HG03460 (cell line): ENCODE measurements at regions not wholly inside any gene's neighbourhood (a gene's known extent, or its start where the extent isn't known, plus 50 kb on each side); places are given as distances from the start of the nearest gene placed in this dataset.
"Not testable (repeated sequence)": the region's sequence is repeated elsewhere in the genome, so short reads cannot be mapped to it uniquely, and the experiment has no call there.

Source experiments
- ATAC-seq: cut with Tn5 transposase; IDR thresholded peaks from one replicate; pipeline ENCODE4 v1.9.1; 2021; ENCODE audit not compliant: unreplicated experiment

DNA sequence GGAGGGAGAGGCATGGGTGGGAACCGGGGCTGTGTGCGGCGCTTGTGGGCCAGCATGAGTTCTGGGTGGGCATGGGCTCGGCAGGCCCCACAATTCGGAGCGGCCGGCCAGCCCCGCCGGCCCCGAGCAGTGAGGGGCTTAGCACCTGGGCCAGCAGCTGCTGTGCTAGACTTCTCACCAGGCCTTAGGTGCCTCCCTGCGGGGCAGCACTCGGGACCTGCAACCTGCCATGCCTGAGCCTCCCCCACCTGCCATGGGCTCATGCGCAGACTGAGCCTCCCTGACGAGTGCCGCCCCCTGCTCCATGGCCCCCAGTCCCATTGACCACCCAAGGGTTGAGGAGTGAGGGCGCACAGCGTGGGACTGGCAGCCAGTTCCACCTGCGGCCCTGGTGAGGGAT, 573.9 kb downstream of the TMA16 start:
- no peak for ATAC-seq

DNA sequence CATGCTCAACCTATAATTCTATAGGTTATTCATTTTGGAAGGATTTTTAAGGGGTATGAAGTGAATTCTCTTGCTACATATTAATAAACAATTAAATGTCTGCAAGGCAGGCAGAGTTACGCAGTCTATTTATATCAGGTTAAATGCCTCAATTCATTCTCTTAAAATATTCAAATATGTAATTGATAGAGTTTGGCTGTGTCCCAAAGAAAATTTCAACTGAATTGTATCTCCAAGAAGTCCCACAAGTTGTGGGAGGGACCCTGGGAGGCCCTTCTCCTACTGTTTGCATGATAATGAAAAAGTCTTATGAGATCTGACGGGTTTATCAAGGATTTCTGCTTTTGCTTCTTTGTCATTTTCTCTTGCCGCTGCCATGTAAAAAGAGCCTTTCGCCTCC, 576.1 kb downstream of the TMA16 start:
- ATAC-seq, result no peak

- ATAC-seq, result no peak
These were observed 586.9 kb downstream of the TMA16 start for GRCh38 chr4:164081371-164081770.

- no peak for ATAC-seq
These were observed 587.3 kb downstream of the TMA16 start for GRCh38 chr4:164081801-164082200.

- ATAC-seq, result no peak
These were observed 593.2 kb downstream of the TMA16 start for GRCh38 chr4:164087733-164088132.

DNA sequence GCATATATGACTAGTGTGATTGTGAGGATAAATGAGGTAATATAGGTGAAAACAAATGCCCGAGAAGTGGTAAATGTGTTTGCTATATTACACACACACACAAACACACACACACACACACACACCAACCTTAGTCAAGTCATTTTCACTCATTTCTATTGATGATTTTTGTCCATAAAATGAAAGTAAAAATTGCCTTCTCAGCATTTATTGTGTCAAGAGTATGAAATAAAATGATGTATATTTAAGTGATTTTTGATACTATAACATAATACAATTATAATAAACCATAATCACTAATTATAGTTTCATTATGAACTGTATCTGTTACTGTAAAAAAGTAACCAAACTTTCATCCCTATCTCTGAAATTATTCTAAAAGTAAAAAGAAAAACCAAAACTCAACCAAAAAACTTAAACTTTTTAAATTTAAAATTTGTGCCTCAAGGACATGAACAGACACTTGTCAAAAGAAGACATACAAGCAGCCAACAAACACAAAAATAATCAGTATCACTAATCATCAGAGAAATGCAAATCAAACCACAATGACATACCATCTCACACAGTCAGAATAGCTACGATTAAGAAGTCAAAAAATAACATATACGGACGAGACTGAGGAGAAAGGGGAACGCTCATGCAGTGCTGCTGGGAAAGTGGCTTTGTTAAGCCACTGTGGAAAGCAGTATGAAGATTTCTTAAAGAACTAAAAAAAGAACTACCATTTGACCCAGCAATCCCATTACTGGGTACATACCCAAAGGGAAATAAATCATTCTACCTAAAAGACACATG, 601.0 kb downstream of the TMA16 start:
- ATAC-seq, result no peak

- ATAC-seq, result no peak
These were observed 602.5 kb downstream of the TMA16 start for GRCh38 chr4:164096766-164097518.

DNA sequence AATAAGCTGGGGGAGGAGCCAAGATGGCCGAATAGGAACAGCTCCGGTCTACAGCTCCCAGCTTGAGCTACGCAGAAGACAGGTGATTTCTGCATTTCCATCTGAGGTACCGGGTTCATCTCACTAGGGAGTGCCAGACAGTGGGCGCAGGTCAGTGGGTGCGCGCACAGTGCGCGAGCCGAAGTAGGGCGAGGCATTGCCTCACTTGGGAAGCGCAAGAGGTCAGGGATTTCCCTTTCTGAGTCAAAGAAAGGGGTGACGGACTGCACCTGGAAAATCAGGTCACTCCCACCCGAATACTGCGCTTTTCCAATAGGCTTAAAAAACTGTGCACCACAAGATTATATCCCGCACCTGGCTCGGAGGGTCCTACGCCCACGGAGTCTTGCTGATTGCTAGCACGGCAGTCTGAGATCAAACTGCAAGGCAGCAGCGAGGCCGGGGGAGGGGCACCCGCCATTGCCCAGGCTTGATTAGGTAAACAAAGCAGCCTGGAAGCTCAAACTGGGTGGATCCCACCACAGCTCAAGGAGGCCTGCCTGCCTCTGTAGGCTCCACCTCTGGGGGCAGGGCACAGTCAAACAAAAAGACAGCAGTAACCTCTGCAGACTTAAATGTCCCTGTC, 606.4 kb downstream of the TMA16 start:
- not testable (repeated sequence) for ATAC-seq

DNA sequence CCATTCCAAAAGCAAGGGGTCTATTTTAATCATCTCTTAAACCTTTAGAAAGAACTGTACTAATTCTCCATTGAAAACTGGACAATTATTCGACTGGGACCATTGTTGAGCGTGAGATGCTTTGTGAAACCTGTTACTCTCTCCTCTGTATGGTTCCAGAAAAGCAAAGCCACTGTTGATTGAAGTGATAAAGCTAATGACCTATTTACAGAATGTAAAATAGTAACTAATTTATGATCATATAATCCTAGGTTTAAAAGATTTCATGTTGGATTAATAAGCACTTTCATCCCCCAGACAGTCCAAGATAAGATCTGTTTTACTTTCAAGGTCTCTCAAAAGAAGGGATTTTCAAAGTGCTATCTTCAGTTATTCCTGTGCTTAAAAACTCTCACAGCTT, 614.5 kb downstream of the TMA16 start:
- no peak for ATAC-seq

DNA sequence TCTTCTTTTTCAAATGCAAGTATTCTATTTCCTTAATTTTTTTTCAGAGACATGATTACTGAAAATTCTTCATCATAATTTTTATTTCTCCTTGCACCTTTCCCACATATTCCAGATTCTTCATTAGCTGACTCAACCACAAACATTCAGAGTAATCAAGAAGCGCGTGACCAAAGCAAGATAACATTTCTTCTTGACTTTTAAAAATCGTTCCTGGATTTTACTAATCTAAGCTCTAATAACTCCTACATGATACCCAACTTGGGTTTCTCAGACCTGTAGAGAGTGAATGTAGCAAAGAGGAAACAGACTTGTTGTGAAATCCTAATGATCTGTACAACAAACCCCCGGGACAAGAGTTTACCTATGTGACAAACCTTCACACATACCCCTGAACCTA, 615.0 kb downstream of the TMA16 start:
- no peak for ATAC-seq

- ATAC-seq, result no peak
These were observed 620.7 kb downstream of the TMA16 start for GRCh38 chr4:164115236-164115635.

- ATAC-seq, result no peak
These were observed 621.8 kb downstream of the TMA16 start for GRCh38 chr4:164116286-164116685.

GRCh38 chr4:164134388-164134787, 619.5 kb upstream of the SMIM31 start:
- no peak for ATAC-seq

- ATAC-seq, result no peak
These were observed 617.7 kb upstream of the SMIM31 start for GRCh38 chr4:164136180-164136616.

DNA sequence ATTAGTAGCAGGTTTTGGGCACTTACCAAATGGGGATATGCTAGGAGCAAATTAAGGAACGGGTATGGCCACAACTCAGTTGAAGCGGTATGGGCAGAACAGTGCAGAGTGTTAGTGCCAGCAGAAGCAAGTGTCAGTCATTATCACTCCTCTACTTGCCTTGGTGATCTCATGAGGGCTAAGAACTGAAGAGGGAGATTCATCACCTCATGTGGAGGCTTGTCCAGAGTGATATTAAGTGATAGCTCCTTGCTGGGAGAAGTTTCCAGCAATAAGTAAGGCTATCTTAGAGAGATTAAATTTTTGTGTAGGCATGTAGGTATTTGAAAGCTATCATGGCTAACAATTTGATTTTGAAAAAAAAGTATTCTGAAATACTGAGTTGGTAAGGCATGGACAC, 615.4 kb upstream of the SMIM31 start:
- no peak for ATAC-seq

DNA sequence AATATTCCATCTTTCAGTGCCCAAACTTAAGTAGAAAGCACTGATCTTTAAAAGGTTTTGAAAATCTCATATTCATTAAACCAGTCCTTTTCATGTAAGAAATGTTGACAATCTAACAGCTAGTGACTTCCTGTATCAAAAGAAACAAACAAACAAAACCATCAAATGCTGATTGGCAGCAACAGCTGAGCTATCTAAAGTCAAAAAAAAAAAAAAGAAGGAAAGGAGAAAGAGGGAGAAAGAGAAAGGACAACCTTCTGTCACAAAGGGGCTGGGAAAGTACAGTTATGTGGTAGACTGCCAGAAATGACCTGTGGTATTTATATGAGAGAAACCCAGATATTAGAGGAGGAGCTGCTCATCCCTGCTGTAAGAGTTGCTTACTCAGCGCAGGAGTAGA, 614.6 kb upstream of the SMIM31 start:
- no peak for ATAC-seq

DNA sequence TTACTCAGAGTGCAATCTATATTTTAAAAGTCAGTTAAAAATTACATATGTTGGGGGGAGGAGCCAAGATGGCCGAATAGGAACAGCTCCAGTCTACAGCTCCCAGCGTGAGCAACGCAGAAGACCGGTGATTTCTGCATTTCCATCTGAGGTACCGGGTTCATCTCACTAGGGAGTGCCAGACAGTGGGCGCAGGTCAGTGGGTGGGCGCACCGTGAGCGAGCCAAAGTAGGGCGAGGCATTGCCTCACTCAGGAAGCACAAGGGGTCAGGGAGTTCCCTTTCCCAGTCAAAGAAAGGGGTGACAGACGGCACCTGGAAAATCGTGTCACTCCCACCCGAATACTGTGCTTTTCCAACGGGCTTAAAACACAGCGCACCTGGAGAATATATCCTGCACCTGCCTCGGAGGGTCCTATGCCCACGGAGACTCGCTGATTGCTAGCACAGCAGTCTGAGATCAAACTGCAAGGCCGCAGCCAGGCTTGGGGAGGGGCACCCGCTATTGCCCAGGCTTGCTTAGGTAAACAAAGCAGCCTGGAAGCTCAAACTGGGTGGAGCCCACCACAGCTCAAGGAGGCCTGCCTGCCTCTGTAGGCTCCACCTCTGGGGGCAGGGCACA, 612.1 kb upstream of the SMIM31 start:
- not testable (repeated sequence) for ATAC-seq

DNA sequence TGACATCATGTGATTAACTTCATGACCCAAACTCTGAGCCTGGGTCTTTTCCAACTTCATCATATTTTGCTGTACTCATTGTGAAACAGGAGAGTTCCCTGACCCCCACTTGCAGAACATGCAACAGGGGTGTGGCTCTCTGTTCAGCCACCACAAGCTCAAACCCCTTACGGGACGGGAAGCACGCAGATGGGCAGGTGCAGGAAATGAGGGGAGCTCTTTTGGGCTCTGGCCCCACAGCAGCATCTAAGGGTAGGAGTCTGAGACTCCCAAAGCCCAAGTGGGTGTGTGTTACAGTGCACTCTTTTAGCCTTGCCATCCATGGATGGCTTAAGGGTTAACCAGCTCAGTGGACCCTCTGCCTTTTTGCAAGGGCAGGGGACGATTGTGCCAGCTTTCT, 599.5 kb upstream of the SMIM31 start:
- no peak for ATAC-seq

GRCh38 chr4:164169591-164169990, 584.3 kb upstream of the SMIM31 start:
- no peak for ATAC-seq

DNA sequence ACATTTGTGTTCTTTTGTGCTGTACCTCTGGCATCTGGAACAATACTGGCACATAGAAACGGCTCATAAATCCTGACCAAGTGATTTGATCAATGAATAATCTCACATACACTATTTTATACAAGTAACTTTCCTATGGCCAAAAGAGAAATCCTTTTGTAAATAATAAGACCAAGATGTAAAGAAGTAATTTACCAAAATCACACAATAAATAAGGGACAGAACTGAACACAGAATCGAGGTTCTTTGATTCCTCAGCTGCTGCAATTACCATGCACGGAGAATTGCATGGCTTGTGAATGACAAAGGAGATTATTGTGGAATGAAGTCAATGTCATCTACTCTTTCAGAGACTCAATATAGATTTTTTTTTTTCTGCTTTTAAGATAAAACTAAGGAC, 576.8 kb upstream of the SMIM31 start:
- ATAC-seq, result no peak

DNA sequence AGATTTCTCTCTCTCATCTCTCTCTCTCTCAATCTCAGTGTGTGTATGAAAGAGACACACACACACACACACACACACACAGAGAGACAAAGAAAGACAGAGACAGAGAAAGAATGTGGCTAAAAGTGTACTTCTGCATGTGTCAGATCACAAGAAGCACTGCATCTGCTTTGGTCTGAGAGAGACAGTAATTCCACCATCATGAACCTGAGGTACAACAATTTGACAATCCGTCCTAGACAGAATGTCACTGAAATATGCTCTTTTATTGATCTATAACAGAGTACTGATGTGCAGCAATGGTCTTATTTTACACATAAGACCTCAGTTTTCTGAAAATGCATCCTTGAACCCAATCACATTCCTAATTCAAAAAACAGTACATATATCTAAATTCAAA, 576.2 kb upstream of the SMIM31 start:
- no peak for ATAC-seq

DNA sequence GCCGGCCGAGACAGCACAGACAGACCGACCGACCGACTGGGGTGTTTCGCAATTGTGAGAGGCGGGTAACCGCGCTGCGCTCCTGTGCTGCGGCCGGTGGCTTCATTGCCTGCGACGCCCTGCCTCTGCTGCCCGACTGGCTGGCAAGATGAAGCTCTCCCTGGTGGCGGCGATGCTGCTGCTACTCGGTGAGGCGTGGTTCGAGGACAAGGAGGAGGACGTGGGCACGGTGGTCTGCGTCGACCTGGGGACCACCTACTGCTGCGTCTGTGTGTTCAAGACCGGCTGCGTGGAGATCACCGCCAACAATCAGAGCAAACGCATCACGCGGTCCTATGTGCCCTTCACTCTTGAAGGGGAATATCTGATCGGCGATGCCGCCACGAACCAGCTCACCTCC, 565.7 kb upstream of the SMIM31 start:
- ATAC-seq, result no peak
